Left lung (tissue), 4 donors: ENCODE measurements at regions not wholly inside any gene's neighbourhood (a gene's known extent, or its start where the extent isn't known, plus 50 kb on each side); places are given as distances from the start of the nearest gene placed in this dataset.
A peak's percentile ranks its signal among the peaks of the same experiment; 100 is the strongest.

Source experiments
- ATAC-seq: fragments of 200-7000 bp; cut with Tn5 transposase; one replicate; pipeline ENCODE4 v1.9.1; 2020; ENCODE audit warnings: moderate library complexity
- DNase-seq, 4 donors: peaks; one replicate each; pipeline ENCODE4 v3.0.0-alpha.2; 2013 to 2020
- H3K27ac ChIP-seq, 2 donors: fragments of 200-600 bp; sonication (generic) in 1 of 2; one replicate each; pipeline versions ENCODE4 v1.5.0 to v1.8.0; 2020 to 2021
- H3K27me3 ChIP-seq, 2 donors: fragments of 200-600 bp; sonication (generic) in 1 of 2; one replicate each; pipeline versions ENCODE4 v1.5.0 to v1.8.0; 2020 to 2021
- H3K36me3 ChIP-seq, 2 donors: fragments of 200-600 bp; sonication (generic) in 1 of 2; one replicate each; pipeline versions ENCODE4 v1.5.0 to v1.8.0; 2020 to 2021
- H3K4me1 ChIP-seq, 2 donors: fragments of 200-600 bp; one replicate each; pipeline ENCODE4 v1.8.0; 2021
- H3K4me3 ChIP-seq, 2 donors: fragments of 200-600 bp; sonication (generic) in 1 of 2; one replicate each; pipeline versions ENCODE4 v1.5.0 to v1.8.0; 2020 to 2021; ENCODE audit warnings: mild to moderate bottlenecking in 1 of 2
- H3K9me3 ChIP-seq, 2 donors: fragments of 200-600 bp; sonication (generic) in 1 of 2; one replicate each; pipeline versions ENCODE4 v1.5.0 to v1.8.0; 2020 to 2021
- CTCF ChIP-seq, 2 donors: fragments of 200-600 bp; sonication (generic) in 1 of 2; IDR thresholded peaks; one replicate each; pipeline versions ENCODE4 v1.5.0 to v1.8.0; 2021; ENCODE audit warnings: antibody characterized with exemption in 2 of 2
- intact Hi-C, 2 donors: fragments of 100-400 bp; cut with DNase I; formaldehyde crosslinking; loops; one replicate each; pipeline versions ENCODE4 v1.11.2 to v1.14.2; 2022
- donor health status: DM: no; HTN: yes; CAD: no.
- donor health status: DM: no; HTN: no; CAD: no.

GRCh38 chr3:120850381-120851295 lies 57.4 kb upstream of the STXBP5L start:
- intact Hi-C loops: no loop called here

GRCh38 chr3:120852412-120852811 lies 55.6 kb upstream of the STXBP5L start:
- Histone ChIP-seq H3K4me3 (no peak overlapping the region), H3K4me1 (no peaks in the 10 kb centered on the region), H3K27me3 (no peaks in the 10 kb centered on the region), H3K36me3 (no peaks in the 10 kb centered on the region), H3K9me3 (no peaks in the 10 kb centered on the region), H3K27ac (no peak overlapping the region)
- DNase-seq (no peak), ATAC-seq (no peak)
- TF ChIP-seq CTCF (IDR thresholded peaks at IDR 0.05): no peak
- intact Hi-C loops: no loop called here

More at GRCh38 chr3:120850381-120851295, 57.4 kb upstream of the STXBP5L start:
- no peak overlapping the region for H3K4me3 ChIP-seq
- no peak for ATAC-seq
- no peaks in the 10 kb centered on the region for H3K4me1 ChIP-seq
- no peaks in the 10 kb centered on the region for H3K27me3 ChIP-seq
- H3K36me3 ChIP-seq: no peaks in the 10 kb centered on the region
- TF ChIP-seq CTCF (IDR thresholded peaks at IDR 0.05): no peak
- H3K9me3 ChIP-seq: no peaks in the 10 kb centered on the region
- no peak overlapping the region for H3K27ac ChIP-seq
- DNase-seq: no peak

GRCh38 chr3:120853416-120853815 lies 54.6 kb upstream of the STXBP5L start:
- no peaks in the 10 kb centered on the region for H3K4me1 ChIP-seq
- no peaks in the 10 kb centered on the region for H3K27me3 ChIP-seq
- no peak overlapping the region for H3K4me3 ChIP-seq
- no peak for TF ChIP-seq CTCF (IDR thresholded peaks at IDR 0.05)
- no peak overlapping the region for H3K27ac ChIP-seq
- intact Hi-C loops: no loop called here
- no peaks in the 10 kb centered on the region for H3K9me3 ChIP-seq
- no peak for ATAC-seq
- H3K36me3 ChIP-seq: no peaks in the 10 kb centered on the region
- DNase-seq: no peak

GRCh38 chr3:120854908-120855526 lies 53.0 kb upstream of the STXBP5L start:
- no peaks in the 10 kb centered on the region for H3K36me3 ChIP-seq
- H3K9me3 ChIP-seq: no peaks in the 10 kb centered on the region
- no peaks in the 10 kb centered on the region for H3K27me3 ChIP-seq
- H3K27ac ChIP-seq: no peak overlapping the region
- intact Hi-C loops: no loop called here
- TF ChIP-seq CTCF (IDR thresholded peaks at IDR 0.05): no peak
- no peak for DNase-seq
- ATAC-seq: no peak
- no peak overlapping the region for H3K4me3 ChIP-seq
- no peaks in the 10 kb centered on the region for H3K4me1 ChIP-seq

- H3K9me3 ChIP-seq: no peaks in the 10 kb centered on the region
- intact Hi-C loops: no loop called here
Observed at GRCh38 chr3:120855665-120856437, 52.2 kb upstream of the STXBP5L start.

More at GRCh38 chr3:120855665-120856437, 52.2 kb upstream of the STXBP5L start:
- no peak overlapping the region for H3K4me3 ChIP-seq
- no peak for TF ChIP-seq CTCF (IDR thresholded peaks at IDR 0.05)
- no peaks in the 10 kb centered on the region for H3K4me1 ChIP-seq
- no peaks in the 10 kb centered on the region for H3K27me3 ChIP-seq
- H3K36me3 ChIP-seq: no peaks in the 10 kb centered on the region
- ATAC-seq (peak; percentile 33), DNase-seq (peak in 1 of 4 donors; percentile 39)
- H3K27ac ChIP-seq: no peak overlapping the region
